ENCODE measurements at regions not wholly inside any gene's neighbourhood (a gene's known extent, or its start where the extent isn't known, plus 50 kb on each side); places are given as distances from the start of the nearest gene placed in this dataset.
"Not testable (repeated sequence)": the region's sequence is repeated elsewhere in the genome, so short reads cannot be mapped to it uniquely, and the experiment has no call there.

GRCh38 chr10:46645110-46645509, 66.2 kb downstream of the SYT15 start:
- DNase-seq, result not testable (repeated sequence)

- DNase-seq, result not testable (repeated sequence)
These were observed 67.2 kb downstream of the SYT15 start for GRCh38 chr10:46646132-46646531.

- not testable (repeated sequence) for DNase-seq
These were observed 72.0 kb downstream of the SYT15 start for GRCh38 chr10:46650967-46651366.

GRCh38 chr10:46657437-46657836, 78.5 kb downstream of the SYT15 start:
- not testable (repeated sequence) for DNase-seq

- DNase-seq, result not testable (repeated sequence)
These were observed 81.3 kb downstream of the SYT15 start for GRCh38 chr10:46660027-46660834.

- DNase-seq, result not testable (repeated sequence)
These were observed 81.9 kb downstream of the SYT15 start for GRCh38 chr10:46660835-46661164.

- not testable (repeated sequence) for DNase-seq
These were observed 86.6 kb downstream of the SYT15 start for GRCh38 chr10:46665536-46665935.

GRCh38 chr10:46668357-46668997, 89.5 kb downstream of the SYT15 start:
- DNase-seq, result not testable (repeated sequence)

- DNase-seq, result not testable (repeated sequence)
These were observed 99.0 kb downstream of the SYT15 start for GRCh38 chr10:46677836-46678435.

- not testable (repeated sequence) for DNase-seq
These were observed 112.5 kb downstream of the SYT15 start for GRCh38 chr10:46691397-46691796.

- DNase-seq, result not testable (repeated sequence)
These were observed 114.3 kb downstream of the SYT15 start for GRCh38 chr10:46693218-46693617.

- not testable (repeated sequence) for DNase-seq
These were observed 138.3 kb downstream of the SYT15 start for GRCh38 chr10:46717264-46717663.

GRCh38 chr10:46718014-46718413, 139.1 kb downstream of the SYT15 start:
- not testable (repeated sequence) for DNase-seq

- DNase-seq, result peak in 1 of 2 donors; percentile 0
These were observed 141.5 kb downstream of the SYT15 start for GRCh38 chr10:46720386-46720785.

GRCh38 chr10:46720811-46721518, 142.0 kb downstream of the SYT15 start:
- DNase-seq, result not testable (repeated sequence)

- not testable (repeated sequence) for DNase-seq
These were observed 145.3 kb downstream of the SYT15 start for GRCh38 chr10:46724258-46724657.

GRCh38 chr10:46728359-46728758, 149.4 kb downstream of the SYT15 start:
- DNase-seq, result not testable (repeated sequence)

- DNase-seq, result not testable (repeated sequence)
These were observed 151.8 kb downstream of the SYT15 start for GRCh38 chr10:46730729-46731128.

GRCh38 chr10:46733635-46734261, 154.8 kb downstream of the SYT15 start:
- not testable (repeated sequence) for DNase-seq

- not testable (repeated sequence) for DNase-seq
These were observed 155.3 kb downstream of the SYT15 start for GRCh38 chr10:46734262-46734642.

GRCh38 chr10:46739919-46740318, 161.0 kb downstream of the SYT15 start:
- DNase-seq, result not testable (repeated sequence)

- not testable (repeated sequence) for DNase-seq
These were observed 161.4 kb downstream of the SYT15 start for GRCh38 chr10:46740368-46740767.

- not testable (repeated sequence) for DNase-seq
These were observed 162.2 kb upstream of the PTPN20 start for GRCh38 chr10:46749003-46749402.
